ENCODE measurements at regions not wholly inside any gene's neighbourhood (a gene's known extent, or its start where the extent isn't known, plus 50 kb on each side); places are given as distances from the start of the nearest gene placed in this dataset.

DNA sequence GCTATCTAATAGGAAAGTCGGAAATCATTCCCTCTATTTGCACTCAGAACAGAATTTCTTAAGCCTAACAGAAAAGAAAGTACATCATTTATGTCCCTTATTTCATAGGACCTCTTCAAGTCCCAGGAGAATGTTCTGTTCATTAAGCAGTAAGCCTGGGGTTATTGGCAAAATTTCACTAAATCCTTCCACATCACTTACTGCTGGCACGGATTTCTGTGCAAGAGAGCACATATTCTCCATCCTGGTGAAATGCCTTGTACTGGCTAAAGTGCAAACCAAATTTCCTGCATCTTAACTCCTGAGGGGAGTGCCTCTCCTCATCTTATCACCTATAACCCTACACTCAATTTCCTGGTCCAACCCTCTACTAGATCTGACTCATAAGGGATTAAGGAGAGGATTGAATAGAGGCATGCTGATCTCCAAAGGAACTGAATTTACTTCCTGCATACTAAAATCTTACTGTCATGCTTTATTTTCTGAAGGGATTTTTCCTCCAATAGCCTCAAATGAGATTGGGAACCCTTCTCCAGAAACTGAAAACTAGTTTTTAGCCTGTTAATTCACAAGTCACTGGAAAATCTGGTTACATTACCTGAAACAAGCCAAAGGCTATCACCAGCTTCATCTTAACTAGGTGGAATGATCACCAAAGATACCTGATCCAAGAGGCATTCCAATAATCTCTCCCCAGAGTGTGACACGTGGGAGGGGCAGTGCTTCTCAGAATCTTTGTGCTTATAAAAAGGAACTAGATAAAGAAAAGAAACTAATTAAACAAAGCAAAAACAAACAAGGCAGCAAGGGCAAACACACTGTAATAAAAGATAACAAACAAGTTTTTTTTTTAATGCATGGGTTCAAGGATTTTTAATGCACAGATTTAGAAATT is 311.1 kb downstream of the NR4A2 start:
- H2AK5ac ChIP-seq (ENCODE audit: low read depth, low read length): no peak overlapping the region
- no peak overlapping the region for H3K56ac ChIP-seq (replicated peaks; ENCODE audit: insufficient read length, low read depth, low read length)
- H3K79me2 ChIP-seq (ENCODE audit: control insufficient read depth in 1 of 2, insufficient read depth in 2 of 2, low read length in 2 of 2): no peaks in the 10 kb centered on the region
- no peaks in the 10 kb centered on the region for H3K27me3 ChIP-seq (replicated peaks in 1 of 4; ENCODE audit: control insufficient read depth in 3 of 4, extremely low read depth in 1 of 4, insufficient read depth in 3 of 4, low read length in 3 of 4)
- H3K4me1 ChIP-seq (replicated peaks in 1 of 4; ENCODE audit: control insufficient read depth in 3 of 4, insufficient read depth in 4 of 4, low read length in 3 of 4): peaks cover 0 to 4% (median 0%) of the 10 kb centered on the region in 4 experiments; a peak in 2 of 7 replicates
- no peak overlapping the region for H2BK5ac ChIP-seq (ENCODE audit: low read depth, low read length)
- no peak overlapping the region for H3K27ac ChIP-seq (ENCODE audit: low read depth, low read length)
- H3K36me3 ChIP-seq (ENCODE audit: control insufficient read depth in 2 of 4, insufficient read depth in 4 of 4, low read length in 3 of 4): no peaks in the 10 kb centered on the region
- no peak overlapping the region for H3K14ac ChIP-seq (ENCODE audit: insufficient read length)
- ChIA-PET CTCF (ENCODE audit: partially characterized antibody) (interaction anchor here (0.6 to 1.6 kb wide), 2 partner anchors 21 to 626 kb away, joined by 3 to 4 read pairs; no protein-coding TSS in a partner anchor), POLR2A (ENCODE audit: partially characterized antibody) (no interaction called here)
- no peak overlapping the region for H2BK20ac ChIP-seq (ENCODE audit: low read length)
- no peaks in the 10 kb centered on the region for H3K9me3 ChIP-seq (ENCODE audit: insufficient read depth in 2 of 2, low read depth in 1 of 2, low read length in 1 of 2)
- no peak for DNase-seq (ENCODE audit: low read depth in 1 of 2, low spot score in 2 of 2)
- no peak overlapping the region for H2BK15ac ChIP-seq (ENCODE audit: low read length)
- no peaks in the 10 kb centered on the region for H3K23me2 ChIP-seq (ENCODE audit: low read depth, low read length)
- no peak overlapping the region for H3K23ac ChIP-seq (ENCODE audit: insufficient read length)
- H3K4me2 ChIP-seq (ENCODE audit: insufficient read depth in 1 of 2, low read depth in 2 of 2, low read length in 2 of 2): no peak overlapping the region
- no peak overlapping the region for H2BK12ac ChIP-seq (ENCODE audit: low read depth, low read length)
- no peaks in the 10 kb centered on the region for H4K20me1 ChIP-seq (replicated peaks in 1 of 2; ENCODE audit: control insufficient read depth in 1 of 2, insufficient read depth in 2 of 2, low read length in 2 of 2)
- 68% methylated on average over 3 of the region's 3 CpGs; no CpG with 5 or more reads in 1 of the 2 experiments for WGBS, 2 experiments (ENCODE audit: extremely low coverage in 1 of 2, insufficient coverage in 1 of 2, insufficient read length in 1 of 2, insufficient replicate concordance in 2 of 2, low coverage in 1 of 2, low lambda C conversion rate in 2 of 2, missing lambda C conversion rate in 1 of 2)
- no peak for FAIRE-seq
- H4K5ac ChIP-seq (ENCODE audit: insufficient read length, low read depth, low read length): no peak overlapping the region
- H4K8ac ChIP-seq (ENCODE audit: extremely low read depth, insufficient read depth, low read length): no peak overlapping the region
- H2AFZ ChIP-seq (ENCODE audit: low read length): 0 out of 2 replicates have a peak overlapping the region, but pooled peaks have one; percentile 6
- no peak overlapping the region for H3K18ac ChIP-seq (ENCODE audit: extremely low read depth, low read length)
- H2BK120ac ChIP-seq (replicated peaks; ENCODE audit: low read depth, low read length): no peak overlapping the region
- H3K9ac ChIP-seq (replicated peaks in 1 of 4; ENCODE audit: extremely low read depth in 1 of 4, low read depth in 3 of 4, low read length in 3 of 4): no peak overlapping the region
- H4K91ac ChIP-seq (replicated peaks; ENCODE audit: insufficient read length, low read length): no peak overlapping the region
- H3K4me3 ChIP-seq (ENCODE audit: extremely low read depth in 1 of 4, insufficient read depth in 2 of 4, low read depth in 3 of 4, low read length in 4 of 4): no peak overlapping the region
- H3K4ac ChIP-seq (replicated peaks; ENCODE audit: insufficient read length, low read depth, low read length): no peak overlapping the region
- H3K79me1 ChIP-seq (ENCODE audit: low read depth, low read length): no peaks in the 10 kb centered on the region
- TF ChIP-seq RXRA (IDR thresholded peaks at IDR 0.05; ENCODE audit: insufficient read depth, low read depth, low read length): no peak
- TF ChIP-seq HDAC2 (IDR thresholded peaks at IDR 0.05; ENCODE audit: borderline replicate concordance in 1 of 2, low read depth in 2 of 2, low read length in 2 of 2): no peak
- TF ChIP-seq KDM1A (IDR thresholded peaks at IDR 0.05; ENCODE audit: borderline replicate concordance, low read length): no peak
- TF ChIP-seq SIX5 (IDR thresholded peaks at IDR 0.05; ENCODE audit: low read depth, low read length): no peak
- no peak for TF ChIP-seq HDAC6 (IDR thresholded peaks at IDR 0.05; ENCODE audit: low read depth, low read length)
- no peak for TF ChIP-seq BCL11A (IDR thresholded peaks at IDR 0.05; ENCODE audit: low read depth in 2 of 2, low read length in 2 of 2)

Data from H1 (cell line).